Astrocyte (in vitro differentiated cells and primary cell): ENCODE measurements at regions not wholly inside any gene's neighbourhood (a gene's known extent, or its start where the extent isn't known, plus 50 kb on each side); places are given as distances from the start of the nearest gene placed in this dataset.

Experiments used
- DNase-seq: peaks from one replicate; pipeline ENCODE4 v3.0.0-alpha.2; 2010; ENCODE audit warnings: low read depth
- FAIRE-seq: peaks from 2 replicates; lab custom pipeline; 2011; peaks lifted over from hg19 to GRCh38; lab: Jason Lieb, UNC
- H2AFZ ChIP-seq: 2 replicates; pipeline ENCODE4 v1.6.0; 2012; ENCODE audit warnings: low read depth, low read length, inconsistent platforms
- H3K27ac ChIP-seq: 2 replicates; pipeline ENCODE4 v1.5.1; 2011; ENCODE audit warnings: low read depth, low read length, inconsistent platforms
- H3K27me3 ChIP-seq: 2 replicates; pipeline ENCODE4 v1.6.0; 2011; ENCODE audit warnings: low read length, inconsistent platforms; ENCODE audit not compliant: insufficient read depth
- H3K36me3 ChIP-seq: 2 replicates; pipeline ENCODE4 v1.5.1; 2011; ENCODE audit warnings: low read length, inconsistent platforms; ENCODE audit not compliant: insufficient read depth
- H3K4me1 ChIP-seq: 2 replicates; pipeline ENCODE4 v1.5.1; 2011; ENCODE audit warnings: low read length, inconsistent platforms; ENCODE audit not compliant: insufficient read depth
- H3K4me2 ChIP-seq: 2 replicates; pipeline ENCODE4 v1.6.0; 2012; ENCODE audit warnings: low read length, inconsistent platforms
- H3K4me3 ChIP-seq: 2 replicates; pipeline ENCODE4 v1.5.1; 2011; ENCODE audit warnings: low read depth, mild to moderate bottlenecking, low read length, inconsistent platforms; ENCODE audit not compliant: insufficient read depth
- H3K79me2 ChIP-seq: 2 replicates; pipeline ENCODE4 v1.6.0; 2012; ENCODE audit warnings: mild to moderate bottlenecking, low read length, inconsistent platforms; ENCODE audit not compliant: insufficient read depth
- H3K9ac ChIP-seq: 2 replicates; pipeline ENCODE4 v1.6.0; 2012; ENCODE audit warnings: mild to moderate bottlenecking, low read length, inconsistent platforms
- H3K9me3 ChIP-seq: 2 replicates; pipeline ENCODE4 v1.5.1; 2012; ENCODE audit warnings: low read depth, mild to moderate bottlenecking, low read length, inconsistent platforms; ENCODE audit not compliant: insufficient read depth
- H4K20me1 ChIP-seq: 2 replicates; pipeline ENCODE4 v1.6.0; 2012; ENCODE audit warnings: low read length, inconsistent platforms; ENCODE audit not compliant: insufficient read depth
- H3K27ac Mint-ChIP-seq: one replicate; pipeline ENCODE4 v1.8.0; 2021; ENCODE audit warnings: mild to moderate bottlenecking, mixed read lengths; ENCODE audit not compliant: unreplicated experiment
- H3K27me3 Mint-ChIP-seq: one replicate; pipeline ENCODE4 v1.8.0; 2021; ENCODE audit warnings: low read depth, mixed read lengths; ENCODE audit not compliant: unreplicated experiment
- H3K36me3 Mint-ChIP-seq: one replicate; pipeline ENCODE4 v1.8.0; 2021; ENCODE audit warnings: low read depth, mixed read lengths; ENCODE audit not compliant: unreplicated experiment
- H3K4me1 Mint-ChIP-seq: one replicate; pipeline ENCODE4 v1.8.0; 2021; ENCODE audit warnings: low read depth, mixed read lengths; ENCODE audit not compliant: unreplicated experiment
- H3K4me3 Mint-ChIP-seq: one replicate; pipeline ENCODE4 v1.8.0; 2021; ENCODE audit warnings: mild to moderate bottlenecking, moderate library complexity, mixed read lengths; ENCODE audit not compliant: unreplicated experiment
- H3K9me3 Mint-ChIP-seq: one replicate; pipeline ENCODE4 v1.8.0; 2021; ENCODE audit warnings: mild to moderate bottlenecking, mixed read lengths; ENCODE audit not compliant: unreplicated experiment
- EZH2 ChIP-seq: IDR thresholded peaks from 2 replicates; pipeline ENCODE4 v1.6.1; 2012; ENCODE audit warnings: mild to moderate bottlenecking, low read length, inconsistent platforms; ENCODE audit not compliant: insufficient read depth
- TF ChIP-seq, protein P1 (sequence below): IDR thresholded peaks from 2 replicates; pipeline ENCODE4 v1.5.1; 2011; ENCODE audit warnings: low read depth, mild to moderate bottlenecking, inconsistent platforms, low read length, moderate library complexity; ENCODE audit not compliant: insufficient read depth

DNA sequence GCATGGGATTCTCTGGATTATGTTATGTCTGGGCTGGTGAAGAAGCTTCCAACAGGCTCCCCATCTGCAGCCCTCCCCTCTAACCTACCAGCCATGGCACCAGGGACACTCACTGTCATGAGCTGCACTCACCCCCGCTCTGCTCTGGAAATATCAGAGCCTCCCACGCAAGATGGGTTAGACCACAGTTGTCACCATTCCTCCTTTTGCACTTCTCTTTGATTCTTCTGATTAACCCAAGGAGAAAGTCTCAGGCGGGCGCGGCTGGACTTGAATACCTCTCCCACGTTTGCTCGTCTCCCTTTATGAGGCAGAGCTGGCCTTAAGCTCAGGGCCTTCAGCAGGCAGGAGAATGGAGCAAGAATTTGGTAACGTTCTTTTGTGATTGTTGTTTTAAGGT is 128.1 kb downstream of the CEBPB start:
- Histone ChIP-seq H4K20me1 (no peaks in the 10 kb centered on the region), H3K4me3 (no peak overlapping the region), H3K4me1 (peaks cover 20% of the 10 kb centered on the region), H3K36me3 (no peaks in the 10 kb centered on the region), H3K27ac (no peak overlapping the region), H3K9ac (no peak overlapping the region), H3K79me2 (no peaks in the 10 kb centered on the region), H3K27me3 (no peaks in the 10 kb centered on the region), H2AFZ (no peak overlapping the region), H3K9me3 (no peaks in the 10 kb centered on the region), H3K4me2 (no peak overlapping the region)
- no peak overlapping the region for H3K27ac Mint-ChIP-seq
- TF ChIP-seq, protein P1, sequence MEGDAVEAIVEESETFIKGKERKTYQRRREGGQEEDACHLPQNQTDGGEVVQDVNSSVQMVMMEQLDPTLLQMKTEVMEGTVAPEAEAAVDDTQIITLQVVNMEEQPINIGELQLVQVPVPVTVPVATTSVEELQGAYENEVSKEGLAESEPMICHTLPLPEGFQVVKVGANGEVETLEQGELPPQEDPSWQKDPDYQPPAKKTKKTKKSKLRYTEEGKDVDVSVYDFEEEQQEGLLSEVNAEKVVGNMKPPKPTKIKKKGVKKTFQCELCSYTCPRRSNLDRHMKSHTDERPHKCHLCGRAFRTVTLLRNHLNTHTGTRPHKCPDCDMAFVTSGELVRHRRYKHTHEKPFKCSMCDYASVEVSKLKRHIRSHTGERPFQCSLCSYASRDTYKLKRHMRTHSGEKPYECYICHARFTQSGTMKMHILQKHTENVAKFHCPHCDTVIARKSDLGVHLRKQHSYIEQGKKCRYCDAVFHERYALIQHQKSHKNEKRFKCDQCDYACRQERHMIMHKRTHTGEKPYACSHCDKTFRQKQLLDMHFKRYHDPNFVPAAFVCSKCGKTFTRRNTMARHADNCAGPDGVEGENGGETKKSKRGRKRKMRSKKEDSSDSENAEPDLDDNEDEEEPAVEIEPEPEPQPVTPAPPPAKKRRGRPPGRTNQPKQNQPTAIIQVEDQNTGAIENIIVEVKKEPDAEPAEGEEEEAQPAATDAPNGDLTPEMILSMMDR, result no peak
- no peak for TF ChIP-seq EZH2
- H3K9me3 Mint-ChIP-seq, result peaks cover 4% of the 10 kb centered on the region
- no peak for FAIRE-seq
- no peak overlapping the region for H3K4me3 Mint-ChIP-seq
- H3K4me1 Mint-ChIP-seq, result peaks cover 14% of the 10 kb centered on the region
- peaks cover 11% of the 10 kb centered on the region for H3K27me3 Mint-ChIP-seq
- H3K36me3 Mint-ChIP-seq, result peaks cover 3% of the 10 kb centered on the region
- no peak for DNase-seq

GRCh38 chr20:50320005-50320900 is 129.6 kb downstream of the CEBPB start:
- peaks cover 20% of the 10 kb centered on the region for H3K4me1 ChIP-seq
- TF ChIP-seq EZH2, result no peak
- TF ChIP-seq, protein P1, result no peak
- Mint-ChIP-seq H3K9me3 (peaks cover 4% of the 10 kb centered on the region), H3K4me1 (peaks cover 14% of the 10 kb centered on the region), H3K4me3 (no peak overlapping the region), H3K27ac (peak overlapping the region; percentile 79), H3K36me3 (peaks cover 3% of the 10 kb centered on the region), H3K27me3 (peaks cover 9% of the 10 kb centered on the region)
- peak overlapping the region; percentile 86 for H3K27ac ChIP-seq
- H4K20me1 ChIP-seq, result no peaks in the 10 kb centered on the region
- H3K9me3 ChIP-seq, result no peaks in the 10 kb centered on the region
- H3K4me3 ChIP-seq, result peak overlapping the region; percentile 22
- FAIRE-seq (no peak), DNase-seq (no peak)
- H3K4me2 ChIP-seq, result peak overlapping the region; percentile 76
- peak overlapping the region; percentile 78 for H3K9ac ChIP-seq
- peak overlapping the region; percentile 40 for H2AFZ ChIP-seq
- no peaks in the 10 kb centered on the region for H3K36me3 ChIP-seq
- no peaks in the 10 kb centered on the region for H3K79me2 ChIP-seq
- no peaks in the 10 kb centered on the region for H3K27me3 ChIP-seq
